WERI-Rb-1 (cell line): ENCODE measurements at regions not wholly inside any gene's neighbourhood (a gene's known extent, or its start where the extent isn't known, plus 50 kb on each side); places are given as distances from the start of the nearest gene placed in this dataset.

Experiments
- DNase-seq: peaks from one replicate; pipeline ENCODE4 v3.0.0-alpha.2; 2020
- H3K27ac ChIP-seq: fragments of 250-450 bp; sonication (Bioruptor Pico); 2 replicates; pipeline ENCODE4 v1.5.1; 2020; ENCODE audit warnings: mild to moderate bottlenecking, moderate library complexity
- H3K27me3 ChIP-seq: fragments of 250-450 bp; sonication (Bioruptor Pico); 2 replicates; pipeline ENCODE4 v1.5.1; 2021; ENCODE audit warnings: mild to moderate bottlenecking, low read depth, moderate library complexity; ENCODE audit not compliant: insufficient read depth, severe bottlenecking
- H3K36me3 ChIP-seq: fragments of 250-450 bp; sonication (Bioruptor Pico); 2 replicates; pipeline ENCODE4 v1.5.1; 2020; ENCODE audit warnings: mild to moderate bottlenecking, moderate library complexity
- H3K4me3 ChIP-seq: 2 replicates; pipeline ENCODE4 v1.5.1; 2011; ENCODE audit warnings: low read depth, mild to moderate bottlenecking, control low read depth, low read length
- H3K9me3 ChIP-seq: fragments of 250-450 bp; sonication (Bioruptor Pico); 2 replicates; pipeline ENCODE4 v1.5.1; 2021; ENCODE audit warnings: mild to moderate bottlenecking, moderate library complexity; ENCODE audit not compliant: severe bottlenecking
- TF ChIP-seq, protein P1 (sequence below): IDR thresholded peaks from 2 replicates; pipeline ENCODE4 v1.5.1; 2011; ENCODE audit warnings: low read depth, mild to moderate bottlenecking, control low read depth, inconsistent platforms, low read length

DNA sequence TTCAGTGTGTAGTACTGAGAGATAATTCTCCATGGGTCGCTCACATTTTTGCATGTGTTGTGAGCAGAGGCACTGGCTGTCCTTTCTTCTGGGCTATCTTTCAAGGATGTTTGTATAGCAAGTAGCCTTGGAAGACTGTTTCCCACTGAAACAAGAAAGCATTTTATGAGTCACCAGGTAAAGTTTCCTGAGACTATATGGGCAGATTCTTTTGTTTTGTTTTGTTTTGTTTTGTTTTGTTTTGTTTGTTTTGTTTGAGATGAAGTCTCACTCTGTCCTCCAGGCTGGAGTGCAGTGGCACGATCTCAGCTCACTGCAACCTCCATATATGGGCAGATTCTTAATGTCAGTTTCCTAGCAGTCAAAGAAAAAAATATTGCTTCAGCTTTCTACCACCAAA is 912.6 kb downstream of the TTLL7 start:
- Histone ChIP-seq H3K36me3 (no peaks in the 10 kb centered on the region), H3K27ac (no peak overlapping the region), H3K9me3 (no peaks in the 10 kb centered on the region), H3K27me3 (no peaks in the 10 kb centered on the region), H3K4me3 (no peak overlapping the region)
- TF ChIP-seq, protein P1, sequence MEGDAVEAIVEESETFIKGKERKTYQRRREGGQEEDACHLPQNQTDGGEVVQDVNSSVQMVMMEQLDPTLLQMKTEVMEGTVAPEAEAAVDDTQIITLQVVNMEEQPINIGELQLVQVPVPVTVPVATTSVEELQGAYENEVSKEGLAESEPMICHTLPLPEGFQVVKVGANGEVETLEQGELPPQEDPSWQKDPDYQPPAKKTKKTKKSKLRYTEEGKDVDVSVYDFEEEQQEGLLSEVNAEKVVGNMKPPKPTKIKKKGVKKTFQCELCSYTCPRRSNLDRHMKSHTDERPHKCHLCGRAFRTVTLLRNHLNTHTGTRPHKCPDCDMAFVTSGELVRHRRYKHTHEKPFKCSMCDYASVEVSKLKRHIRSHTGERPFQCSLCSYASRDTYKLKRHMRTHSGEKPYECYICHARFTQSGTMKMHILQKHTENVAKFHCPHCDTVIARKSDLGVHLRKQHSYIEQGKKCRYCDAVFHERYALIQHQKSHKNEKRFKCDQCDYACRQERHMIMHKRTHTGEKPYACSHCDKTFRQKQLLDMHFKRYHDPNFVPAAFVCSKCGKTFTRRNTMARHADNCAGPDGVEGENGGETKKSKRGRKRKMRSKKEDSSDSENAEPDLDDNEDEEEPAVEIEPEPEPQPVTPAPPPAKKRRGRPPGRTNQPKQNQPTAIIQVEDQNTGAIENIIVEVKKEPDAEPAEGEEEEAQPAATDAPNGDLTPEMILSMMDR: no peak
- no peak for DNase-seq

DNA sequence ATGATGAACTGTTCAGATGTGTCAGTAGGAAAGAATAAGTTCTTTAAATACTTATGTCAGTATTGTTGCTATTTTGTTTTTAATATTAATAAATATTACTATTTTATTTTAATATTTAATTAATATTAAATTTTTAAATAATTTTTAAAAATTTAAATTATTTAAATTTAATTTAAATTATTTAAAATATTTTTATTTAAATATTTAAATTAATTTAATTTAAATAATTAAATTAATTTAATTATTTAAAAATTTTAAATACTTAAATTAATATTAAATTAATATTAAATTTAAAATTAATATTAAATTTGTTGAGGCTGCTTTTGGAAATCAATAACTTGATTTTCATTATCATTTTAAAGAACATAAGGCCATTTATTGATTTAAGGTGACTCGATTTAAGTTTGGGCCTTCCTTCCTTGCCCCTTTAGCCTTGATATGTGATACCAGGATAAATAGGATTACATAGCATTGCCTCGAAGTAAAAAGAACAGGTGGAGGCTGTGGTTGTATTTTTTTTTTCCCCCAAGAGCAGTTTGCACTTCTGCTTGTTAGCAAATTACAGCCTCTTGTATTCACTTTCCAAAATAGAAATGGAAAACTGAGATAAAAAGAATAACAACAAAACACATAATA is 915.2 kb downstream of the TTLL7 start:
- no peak overlapping the region for H3K27ac ChIP-seq
- no peak overlapping the region for H3K4me3 ChIP-seq
- H3K9me3 ChIP-seq: no peaks in the 10 kb centered on the region
- no peaks in the 10 kb centered on the region for H3K27me3 ChIP-seq
- H3K36me3 ChIP-seq: no peaks in the 10 kb centered on the region
- TF ChIP-seq, protein P1: no peak
- no peak for DNase-seq

DNA sequence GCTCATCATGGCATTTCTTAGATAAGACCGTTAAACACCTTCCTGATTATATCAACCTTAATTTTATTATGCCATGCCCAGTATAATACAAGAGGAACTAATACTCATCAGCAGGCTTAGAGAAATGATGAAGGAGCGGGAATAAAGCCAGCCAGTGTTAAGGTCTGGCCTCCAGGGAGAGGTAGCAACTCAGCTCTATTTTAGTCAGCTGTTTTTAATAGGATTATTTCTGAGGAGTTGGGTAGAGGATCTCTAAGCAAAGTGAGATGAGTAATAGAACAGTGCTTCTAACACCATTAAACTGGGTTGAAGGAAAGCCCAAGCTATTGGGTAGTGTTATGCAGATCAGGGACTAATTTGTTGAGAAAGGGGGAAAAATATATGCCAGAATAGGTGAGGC is 921.5 kb downstream of the TTLL7 start:
- Histone ChIP-seq H3K27ac (no peak overlapping the region), H3K9me3 (no peaks in the 10 kb centered on the region), H3K4me3 (no peak overlapping the region), H3K27me3 (no peaks in the 10 kb centered on the region), H3K36me3 (no peaks in the 10 kb centered on the region)
- TF ChIP-seq, protein P1: no peak
- DNase-seq: peak; percentile 39

DNA sequence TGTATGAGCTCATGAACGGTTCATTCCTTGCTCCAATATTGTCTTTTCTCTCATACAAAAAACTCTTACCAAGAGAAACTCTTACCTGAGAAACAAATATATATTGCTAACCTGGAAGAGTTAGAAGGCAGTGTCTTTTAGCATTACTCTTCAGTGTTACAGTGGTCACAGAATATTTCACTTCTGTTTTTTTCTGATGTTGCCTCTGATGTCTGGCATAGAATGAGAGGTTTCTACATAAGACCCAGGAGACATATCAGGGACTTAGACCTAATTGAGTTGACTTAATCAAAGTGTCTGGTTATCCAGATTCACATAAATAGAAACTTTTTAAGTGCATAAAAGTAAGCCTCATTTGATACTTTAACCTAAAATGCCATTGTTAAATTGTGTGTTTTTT is 923.8 kb downstream of the TTLL7 start:
- TF ChIP-seq, protein P1: no peak
- no peak for DNase-seq
- no peaks in the 10 kb centered on the region for H3K36me3 ChIP-seq
- H3K27me3 ChIP-seq: no peaks in the 10 kb centered on the region
- no peak overlapping the region for H3K4me3 ChIP-seq
- H3K9me3 ChIP-seq: no peaks in the 10 kb centered on the region
- no peak overlapping the region for H3K27ac ChIP-seq

DNA sequence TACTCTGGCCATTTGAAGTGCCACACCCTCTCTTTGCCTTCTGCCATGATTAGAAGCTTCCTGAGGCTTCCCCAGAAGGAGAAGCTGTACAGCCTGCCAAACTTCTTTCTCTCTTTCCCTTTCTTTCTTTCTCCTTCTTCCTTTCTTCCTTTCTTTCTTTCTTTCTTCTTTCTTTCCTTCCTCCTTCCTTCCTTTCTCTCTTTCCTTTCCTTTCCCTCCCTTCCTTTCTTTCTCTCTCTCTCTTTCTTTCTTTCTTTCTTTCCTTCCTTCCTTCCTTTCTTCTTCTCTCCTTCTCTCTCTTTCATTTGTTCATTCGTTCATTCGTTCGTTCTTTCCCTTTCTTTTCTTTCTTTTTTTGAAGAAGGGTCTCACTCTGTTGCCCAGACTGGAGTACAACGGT is 931.0 kb downstream of the TTLL7 start:
- Histone ChIP-seq H3K4me3 (no peak overlapping the region), H3K27ac (no peak overlapping the region), H3K27me3 (no peaks in the 10 kb centered on the region), H3K36me3 (no peaks in the 10 kb centered on the region), H3K9me3 (no peaks in the 10 kb centered on the region)
- no peak for DNase-seq
- TF ChIP-seq, protein P1: no peak
